K562 (cell line): ENCODE measurements at regions not wholly inside any gene's neighbourhood (a gene's known extent, or its start where the extent isn't known, plus 50 kb on each side); places are given as distances from the start of the nearest gene placed in this dataset.

Experiments used
- ATAC-seq: fragments of 200-7000 bp; cut with Tn5 transposase; 3 replicates; pipeline ENCODE4 v1.9.1; 2020; ENCODE audit warnings: moderate library complexity
- BruUV-seq: library from RNA; stranded (reverse); fragments of 400-500 nt; replicated peaks from 2 replicates; lab custom pipeline; 2021; lab: Mats Ljungman, UMichigan
- CTCF ChIA-PET: fragments of 300-600 bp; formaldehyde crosslinking; extraction: SDS; loops from one replicate; lab custom pipeline; 2021; ENCODE audit warnings: low intra/inter-chr PET ratio; lab: Yijun Ruan, JAX
- POLR2A ChIA-PET: fragments of 300-600, 350-650 bp; sonication (Branson Sonifier 250); formaldehyde crosslinking; extraction: SDS; loops from one replicate; lab custom pipeline; 2021; ENCODE audit warnings: antibody characterized with exemption, inconsistent platforms; lab: Yijun Ruan, JAX
- DNase-seq, 4 experiments: peaks; one replicate each; pipeline versions ENCODE4 v3.0.0 to v3.0.0-alpha.2; 2011 to 2018; ENCODE audit warnings: low spot score in 3 of 4, mixed read lengths in 3 of 4; ENCODE audit errors: extremely low read depth in 1 of 4
- FAIRE-seq: peaks from 2 replicates; lab custom pipeline; 2011; peaks lifted over from hg19 to GRCh38; lab: Jason Lieb, UNC
- H2AFZ ChIP-seq: 2 replicates; pipeline ENCODE4 v1.6.0; 2011; ENCODE audit warnings: low read depth, low read length, control low read depth, inconsistent platforms
- H3K27ac ChIP-seq: fragments of 200-600 bp; 3 replicates; pipeline ENCODE4 v1.8.0; 2011; ENCODE audit warnings: low read depth, mild to moderate bottlenecking, control low read depth, inconsistent platforms, low read length, moderate library complexity, mixed read lengths; ENCODE audit errors: extremely low read depth
- H3K27me3 ChIP-seq, 2 experiments: fragments of 300-600 bp in 1 of 2; 2 replicates in 1 of 2; 3 replicates in 1 of 2; pipeline versions ENCODE4 v1.6.0 to v1.8.0; 2011; ENCODE audit warnings: inconsistent platforms in 2 of 2, low read length in 2 of 2, mild to moderate bottlenecking in 1 of 2, mixed read lengths in 1 of 2, moderate library complexity in 1 of 2; ENCODE audit not compliant: control insufficient read depth in 2 of 2, insufficient read depth in 2 of 2
- H3K36me3 ChIP-seq: fragments of 300-600 bp; 3 replicates; pipeline ENCODE4 v1.8.0; 2011; ENCODE audit warnings: mild to moderate bottlenecking, low read length, inconsistent platforms; ENCODE audit not compliant: control insufficient read depth, insufficient read depth
- H3K4me1 ChIP-seq, 2 experiments: fragments of 200-600 bp in 1 of 2; replicated peaks in 1 of 2; 2 replicates in 1 of 2; 3 replicates in 1 of 2; pipeline versions ENCODE4 v1.5.1 to v1.8.0; 2011; ENCODE audit warnings: inconsistent platforms in 2 of 2, low read length in 2 of 2, mild to moderate bottlenecking in 1 of 2, mixed read lengths in 1 of 2, moderate library complexity in 1 of 2; ENCODE audit not compliant: control insufficient read depth in 2 of 2, insufficient read depth in 2 of 2
- H3K4me2 ChIP-seq: 2 replicates; pipeline ENCODE4 v1.6.1; 2011; ENCODE audit warnings: low read length, control low read depth, inconsistent platforms, mixed read lengths; ENCODE audit not compliant: insufficient read depth
- H3K4me3 ChIP-seq: fragments of 200-600 bp; sonication (generic), shearing (Covaris generic); 2 replicates; pipeline ENCODE4 v1.5.1; 2016; ENCODE audit warnings: control low read depth, inconsistent platforms
- H3K79me2 ChIP-seq: fragments of 200-600 bp; 3 replicates; pipeline ENCODE4 v1.8.0; 2011; ENCODE audit warnings: low read length, inconsistent platforms; ENCODE audit not compliant: control insufficient read depth, insufficient read depth
- H3K9ac ChIP-seq, 2 experiments: 2 replicates each; pipeline versions ENCODE4 v1.6.0 to v1.6.1; 2011; ENCODE audit warnings: low read depth in 2 of 2, low read length in 2 of 2, control low read depth in 1 of 2, inconsistent platforms in 1 of 2, mild to moderate bottlenecking in 1 of 2, mixed read lengths in 1 of 2; ENCODE audit not compliant: insufficient read depth in 1 of 2
- H3K9me1 ChIP-seq: one replicate; pipeline ENCODE4 v1.6.0; 2011; ENCODE audit warnings: inconsistent platforms, mild to moderate bottlenecking, low read length, moderate library complexity; ENCODE audit not compliant: control insufficient read depth, insufficient read depth
- H3K9me3 ChIP-seq: replicated peaks from 2 replicates; pipeline ENCODE4 v1.5.1; 2011; ENCODE audit warnings: low read depth, low read length, inconsistent platforms; ENCODE audit not compliant: control insufficient read depth, insufficient read depth
- H4K20me1 ChIP-seq: replicated peaks from 2 replicates; pipeline ENCODE4 v1.6.1; 2011; ENCODE audit warnings: low read length, inconsistent platforms, mixed read lengths; ENCODE audit not compliant: control insufficient read depth, insufficient read depth
- RBM17 ChIP-seq: fragments of 200-400 bp; formaldehyde crosslinking; IDR thresholded peaks from 2 replicates; pipeline ENCODE4 v1.6.1; 2017; ENCODE audit warnings: low read depth, mild to moderate bottlenecking, low read length, borderline replicate concordance
- TCF7L2 ChIP-seq: fragments of 150-350 bp; IDR thresholded peaks from 2 replicates; pipeline ENCODE4 v1.6.1; 2016; ENCODE audit warnings: low read depth, mild to moderate bottlenecking, low read length, moderate library complexity
- ZNF668 ChIP-seq: fragments of 250-450 bp; sonication (Bioruptor Pico); IDR thresholded peaks from 2 replicates; pipeline ENCODE4 v1.8.0; 2022; ENCODE audit warnings: mild to moderate bottlenecking, inconsistent platforms
- WGBS: fragments of 100-300 bp; shearing (Covaris generic); methylation state at CpG from one replicate; pipeline ENCODE4 v1.1.6; 2016; ENCODE audit warnings: low coverage, mixed read lengths; ENCODE audit not compliant: insufficient coverage; ENCODE audit errors: missing lambda C conversion rate; 5-methylcytosine and 5-hydroxymethylcytosine counted together
- in situ Hi-C: fragments of 300-500 bp; cut with MboI; formaldehyde crosslinking; loops from 4 replicates; pipeline ENCODE4 v1.15.0; 2018; ENCODE audit warnings: inconsistent platforms, mixed read lengths
- intact Hi-C: fragments of 100-400 bp; cut with micrococcal nuclease; formaldehyde crosslinking; loops from 2 replicates; pipeline ENCODE4 v1.14.2; 2022
- TF ChIP-seq, protein P1 (sequence below): sonication (generic); formaldehyde crosslinking; IDR thresholded peaks from 2 replicates; pipeline ENCODE4 v1.8.0; 2022; ENCODE audit warnings: mild to moderate bottlenecking, missing genetic modification reagents
- TF ChIP-seq, protein P2 (sequence below): fragments of 200-600 bp; sonication (generic); IDR thresholded peaks from one replicate; pipeline ENCODE4 v1.6.1; 2012; ENCODE audit warnings: mild to moderate bottlenecking, low read depth, low read length, inconsistent platforms
- TF ChIP-seq, protein P3 (sequence below): sonication (generic); formaldehyde crosslinking; IDR thresholded peaks from 2 replicates; pipeline ENCODE4 v1.8.0; 2022; ENCODE audit warnings: mild to moderate bottlenecking, missing genetic modification reagents

DNA sequence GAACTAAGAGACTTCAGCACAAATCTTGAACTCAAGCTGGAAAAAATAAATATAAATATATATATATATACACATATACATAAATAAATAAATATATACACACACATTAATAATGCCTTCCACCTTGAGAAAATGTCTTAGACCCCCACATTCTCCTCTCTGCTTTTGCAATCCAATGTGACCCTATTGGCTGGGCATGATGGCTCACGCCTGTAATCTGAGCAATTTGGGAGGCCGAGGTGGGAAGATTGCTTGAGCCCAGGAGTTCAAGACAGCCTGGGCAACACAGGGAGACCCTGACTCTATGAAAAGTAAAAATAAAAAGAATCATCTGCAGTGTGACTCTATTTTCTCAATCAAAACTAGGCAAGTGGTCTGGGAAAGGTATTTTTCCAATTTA lies 424.1 kb upstream of the NFE2L3 start:
- ATAC-seq: no peak
- no TSS peak for BruUV-seq
- no peak for DNase-seq
- in situ Hi-C loops (no loop called here), intact Hi-C loops (no loop called here)
- no peaks in the 10 kb centered on the region for H3K36me3 ChIP-seq
- H3K9me3 ChIP-seq: no peaks in the 10 kb centered on the region
- no peak overlapping the region for H2AFZ ChIP-seq
- peaks cover 4 to 17% of the 10 kb centered on the region in 2 experiments; a peak in 4 of 5 replicates for H3K4me1 ChIP-seq
- H3K27ac ChIP-seq: no peak overlapping the region
- no peaks in the 10 kb centered on the region for H3K79me2 ChIP-seq
- no peaks in the 10 kb centered on the region for H3K9me1 ChIP-seq
- H3K27me3 ChIP-seq: 0 out of 5 replicates have a peak, but pooled peaks cover 0 to 4% of the 10 kb centered on the region in 2 experiments
- 31% methylated on average over 2 of the region's 2 CpGs for WGBS
- no peak overlapping the region for H3K4me3 ChIP-seq
- no peaks in the 10 kb centered on the region for H4K20me1 ChIP-seq
- no peak for FAIRE-seq
- H3K4me2 ChIP-seq: no peak overlapping the region
- ChIA-PET CTCF (no interaction called here), POLR2A (interaction anchor here (1.3 to 1.9 kb wide), 2 partner anchors 12 to 15 kb away, joined by 3 to 8 read pairs; no protein-coding TSS in a partner anchor)
- H3K9ac ChIP-seq: no peak overlapping the region
- TF ChIP-seq, protein P1, sequence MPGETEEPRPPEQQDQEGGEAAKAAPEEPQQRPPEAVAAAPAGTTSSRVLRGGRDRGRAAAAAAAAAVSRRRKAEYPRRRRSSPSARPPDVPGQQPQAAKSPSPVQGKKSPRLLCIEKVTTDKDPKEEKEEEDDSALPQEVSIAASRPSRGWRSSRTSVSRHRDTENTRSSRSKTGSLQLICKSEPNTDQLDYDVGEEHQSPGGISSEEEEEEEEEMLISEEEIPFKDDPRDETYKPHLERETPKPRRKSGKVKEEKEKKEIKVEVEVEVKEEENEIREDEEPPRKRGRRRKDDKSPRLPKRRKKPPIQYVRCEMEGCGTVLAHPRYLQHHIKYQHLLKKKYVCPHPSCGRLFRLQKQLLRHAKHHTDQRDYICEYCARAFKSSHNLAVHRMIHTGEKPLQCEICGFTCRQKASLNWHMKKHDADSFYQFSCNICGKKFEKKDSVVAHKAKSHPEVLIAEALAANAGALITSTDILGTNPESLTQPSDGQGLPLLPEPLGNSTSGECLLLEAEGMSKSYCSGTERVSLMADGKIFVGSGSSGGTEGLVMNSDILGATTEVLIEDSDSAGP (CRISPR knock-in tag): no peak
- TF ChIP-seq RBM17 (no peak), ZNF668 (CRISPR knock-in tag) (no peak), TCF7L2 (no peak)
- TF ChIP-seq, protein P2, sequence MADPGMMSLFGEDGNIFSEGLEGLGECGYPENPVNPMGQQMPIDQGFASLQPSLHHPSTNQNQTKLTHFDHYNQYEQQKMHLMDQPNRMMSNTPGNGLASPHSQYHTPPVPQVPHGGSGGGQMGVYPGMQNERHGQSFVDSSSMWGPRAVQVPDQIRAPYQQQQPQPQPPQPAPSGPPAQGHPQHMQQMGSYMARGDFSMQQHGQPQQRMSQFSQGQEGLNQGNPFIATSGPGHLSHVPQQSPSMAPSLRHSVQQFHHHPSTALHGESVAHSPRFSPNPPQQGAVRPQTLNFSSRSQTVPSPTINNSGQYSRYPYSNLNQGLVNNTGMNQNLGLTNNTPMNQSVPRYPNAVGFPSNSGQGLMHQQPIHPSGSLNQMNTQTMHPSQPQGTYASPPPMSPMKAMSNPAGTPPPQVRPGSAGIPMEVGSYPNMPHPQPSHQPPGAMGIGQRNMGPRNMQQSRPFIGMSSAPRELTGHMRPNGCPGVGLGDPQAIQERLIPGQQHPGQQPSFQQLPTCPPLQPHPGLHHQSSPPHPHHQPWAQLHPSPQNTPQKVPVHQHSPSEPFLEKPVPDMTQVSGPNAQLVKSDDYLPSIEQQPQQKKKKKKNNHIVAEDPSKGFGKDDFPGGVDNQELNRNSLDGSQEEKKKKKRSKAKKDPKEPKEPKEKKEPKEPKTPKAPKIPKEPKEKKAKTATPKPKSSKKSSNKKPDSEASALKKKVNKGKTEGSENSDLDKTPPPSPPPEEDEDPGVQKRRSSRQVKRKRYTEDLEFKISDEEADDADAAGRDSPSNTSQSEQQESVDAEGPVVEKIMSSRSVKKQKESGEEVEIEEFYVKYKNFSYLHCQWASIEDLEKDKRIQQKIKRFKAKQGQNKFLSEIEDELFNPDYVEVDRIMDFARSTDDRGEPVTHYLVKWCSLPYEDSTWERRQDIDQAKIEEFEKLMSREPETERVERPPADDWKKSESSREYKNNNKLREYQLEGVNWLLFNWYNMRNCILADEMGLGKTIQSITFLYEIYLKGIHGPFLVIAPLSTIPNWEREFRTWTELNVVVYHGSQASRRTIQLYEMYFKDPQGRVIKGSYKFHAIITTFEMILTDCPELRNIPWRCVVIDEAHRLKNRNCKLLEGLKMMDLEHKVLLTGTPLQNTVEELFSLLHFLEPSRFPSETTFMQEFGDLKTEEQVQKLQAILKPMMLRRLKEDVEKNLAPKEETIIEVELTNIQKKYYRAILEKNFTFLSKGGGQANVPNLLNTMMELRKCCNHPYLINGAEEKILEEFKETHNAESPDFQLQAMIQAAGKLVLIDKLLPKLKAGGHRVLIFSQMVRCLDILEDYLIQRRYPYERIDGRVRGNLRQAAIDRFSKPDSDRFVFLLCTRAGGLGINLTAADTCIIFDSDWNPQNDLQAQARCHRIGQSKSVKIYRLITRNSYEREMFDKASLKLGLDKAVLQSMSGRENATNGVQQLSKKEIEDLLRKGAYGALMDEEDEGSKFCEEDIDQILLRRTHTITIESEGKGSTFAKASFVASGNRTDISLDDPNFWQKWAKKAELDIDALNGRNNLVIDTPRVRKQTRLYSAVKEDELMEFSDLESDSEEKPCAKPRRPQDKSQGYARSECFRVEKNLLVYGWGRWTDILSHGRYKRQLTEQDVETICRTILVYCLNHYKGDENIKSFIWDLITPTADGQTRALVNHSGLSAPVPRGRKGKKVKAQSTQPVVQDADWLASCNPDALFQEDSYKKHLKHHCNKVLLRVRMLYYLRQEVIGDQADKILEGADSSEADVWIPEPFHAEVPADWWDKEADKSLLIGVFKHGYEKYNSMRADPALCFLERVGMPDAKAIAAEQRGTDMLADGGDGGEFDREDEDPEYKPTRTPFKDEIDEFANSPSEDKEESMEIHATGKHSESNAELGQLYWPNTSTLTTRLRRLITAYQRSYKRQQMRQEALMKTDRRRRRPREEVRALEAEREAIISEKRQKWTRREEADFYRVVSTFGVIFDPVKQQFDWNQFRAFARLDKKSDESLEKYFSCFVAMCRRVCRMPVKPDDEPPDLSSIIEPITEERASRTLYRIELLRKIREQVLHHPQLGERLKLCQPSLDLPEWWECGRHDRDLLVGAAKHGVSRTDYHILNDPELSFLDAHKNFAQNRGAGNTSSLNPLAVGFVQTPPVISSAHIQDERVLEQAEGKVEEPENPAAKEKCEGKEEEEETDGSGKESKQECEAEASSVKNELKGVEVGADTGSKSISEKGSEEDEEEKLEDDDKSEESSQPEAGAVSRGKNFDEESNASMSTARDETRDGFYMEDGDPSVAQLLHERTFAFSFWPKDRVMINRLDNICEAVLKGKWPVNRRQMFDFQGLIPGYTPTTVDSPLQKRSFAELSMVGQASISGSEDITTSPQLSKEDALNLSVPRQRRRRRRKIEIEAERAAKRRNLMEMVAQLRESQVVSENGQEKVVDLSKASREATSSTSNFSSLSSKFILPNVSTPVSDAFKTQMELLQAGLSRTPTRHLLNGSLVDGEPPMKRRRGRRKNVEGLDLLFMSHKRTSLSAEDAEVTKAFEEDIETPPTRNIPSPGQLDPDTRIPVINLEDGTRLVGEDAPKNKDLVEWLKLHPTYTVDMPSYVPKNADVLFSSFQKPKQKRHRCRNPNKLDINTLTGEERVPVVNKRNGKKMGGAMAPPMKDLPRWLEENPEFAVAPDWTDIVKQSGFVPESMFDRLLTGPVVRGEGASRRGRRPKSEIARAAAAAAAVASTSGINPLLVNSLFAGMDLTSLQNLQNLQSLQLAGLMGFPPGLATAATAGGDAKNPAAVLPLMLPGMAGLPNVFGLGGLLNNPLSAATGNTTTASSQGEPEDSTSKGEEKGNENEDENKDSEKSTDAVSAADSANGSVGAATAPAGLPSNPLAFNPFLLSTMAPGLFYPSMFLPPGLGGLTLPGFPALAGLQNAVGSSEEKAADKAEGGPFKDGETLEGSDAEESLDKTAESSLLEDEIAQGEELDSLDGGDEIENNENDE: no peak
- TF ChIP-seq, protein P3, sequence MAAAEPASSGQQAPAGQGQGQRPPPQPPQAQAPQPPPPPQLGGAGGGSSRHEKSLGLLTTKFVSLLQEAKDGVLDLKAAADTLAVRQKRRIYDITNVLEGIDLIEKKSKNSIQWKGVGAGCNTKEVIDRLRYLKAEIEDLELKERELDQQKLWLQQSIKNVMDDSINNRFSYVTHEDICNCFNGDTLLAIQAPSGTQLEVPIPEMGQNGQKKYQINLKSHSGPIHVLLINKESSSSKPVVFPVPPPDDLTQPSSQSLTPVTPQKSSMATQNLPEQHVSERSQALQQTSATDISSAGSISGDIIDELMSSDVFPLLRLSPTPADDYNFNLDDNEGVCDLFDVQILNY: no peak
